Nephron progenitor cell (in vitro differentiated cells): ENCODE measurements at regions not wholly inside any gene's neighbourhood (a gene's known extent, or its start where the extent isn't known, plus 50 kb on each side); places are given as distances from the start of the nearest gene placed in this dataset.

Experiments used
- DNase-seq: peaks from one replicate; pipeline ENCODE4 v3.0.0; 2021
- H3K27ac Mint-ChIP-seq: 2 replicates; pipeline ENCODE4 v1.8.0; 2021; ENCODE audit warnings: mild to moderate bottlenecking, moderate library complexity, mixed read lengths
- H3K27me3 Mint-ChIP-seq: 2 replicates; pipeline ENCODE4 v1.8.0; 2021; ENCODE audit warnings: mild to moderate bottlenecking, low read depth, mixed read lengths; ENCODE audit not compliant: poor library complexity
- H3K36me3 Mint-ChIP-seq: 2 replicates; pipeline ENCODE4 v1.8.0; 2021; ENCODE audit warnings: low read depth, mixed read lengths
- H3K4me1 Mint-ChIP-seq: 2 replicates; pipeline ENCODE4 v1.8.0; 2021; ENCODE audit warnings: mixed read lengths
- H3K4me3 Mint-ChIP-seq: 2 replicates; pipeline ENCODE4 v1.8.0; 2021; ENCODE audit warnings: mild to moderate bottlenecking, moderate library complexity, mixed read lengths
- H3K9me3 Mint-ChIP-seq: 2 replicates; pipeline ENCODE4 v1.8.0; 2021; ENCODE audit warnings: mild to moderate bottlenecking, moderate library complexity, mixed read lengths
- CTCF ChIP-seq: fragments of 200-600 bp; sonication (generic); IDR thresholded peaks from 2 replicates; pipeline ENCODE4 v1.5.0; 2021; ENCODE audit warnings: antibody characterized with exemption

GRCh38 chr6:15930207-15930606 is 198.7 kb upstream of the MYLIP start:
- Mint-ChIP-seq H3K4me1 (no peaks in the 10 kb centered on the region), H3K4me3 (no peak overlapping the region), H3K36me3 (peaks cover 20% of the 10 kb centered on the region), H3K27me3 (no peaks in the 10 kb centered on the region), H3K27ac (no peak overlapping the region), H3K9me3 (peaks cover 60% of the 10 kb centered on the region)
- no peak for DNase-seq
- no peak for TF ChIP-seq CTCF

- TF ChIP-seq CTCF: no peak
- H3K27ac Mint-ChIP-seq: no peak overlapping the region
- peaks cover 59% of the 10 kb centered on the region for H3K9me3 Mint-ChIP-seq
- H3K4me3 Mint-ChIP-seq: no peak overlapping the region
- DNase-seq: no peak
- H3K27me3 Mint-ChIP-seq: no peaks in the 10 kb centered on the region
- peaks cover 20% of the 10 kb centered on the region for H3K36me3 Mint-ChIP-seq
- H3K4me1 Mint-ChIP-seq: no peaks in the 10 kb centered on the region
These were observed 199.2 kb upstream of the MYLIP start for GRCh38 chr6:15929685-15930084.

GRCh38 chr6:15927531-15928225 is 201.2 kb upstream of the MYLIP start:
- no peak for DNase-seq
- H3K4me3 Mint-ChIP-seq: no peak overlapping the region
- TF ChIP-seq CTCF: no peak
- H3K27ac Mint-ChIP-seq: no peak overlapping the region
- H3K36me3 Mint-ChIP-seq: peaks cover 20% of the 10 kb centered on the region
- no peaks in the 10 kb centered on the region for H3K27me3 Mint-ChIP-seq
- H3K4me1 Mint-ChIP-seq: no peaks in the 10 kb centered on the region
- H3K9me3 Mint-ChIP-seq: peaks cover 48% of the 10 kb centered on the region

- peaks cover 12% of the 10 kb centered on the region for H3K36me3 Mint-ChIP-seq
- no peaks in the 10 kb centered on the region for H3K4me1 Mint-ChIP-seq
- no peak for TF ChIP-seq CTCF
- no peak overlapping the region for H3K27ac Mint-ChIP-seq
- H3K9me3 Mint-ChIP-seq: peaks cover 34% of the 10 kb centered on the region
- H3K27me3 Mint-ChIP-seq: no peaks in the 10 kb centered on the region
- no peak for DNase-seq
- H3K4me3 Mint-ChIP-seq: no peak overlapping the region
These were observed 202.6 kb upstream of the MYLIP start for GRCh38 chr6:15926256-15926655.

GRCh38 chr6:15924893-15925292 is 204.0 kb upstream of the MYLIP start:
- no peak for TF ChIP-seq CTCF

More at GRCh38 chr6:15924893-15925292, 204.0 kb upstream of the MYLIP start:
- no peak for DNase-seq
- Mint-ChIP-seq H3K4me3 (no peak overlapping the region), H3K27ac (no peak overlapping the region), H3K36me3 (peaks cover 3% of the 10 kb centered on the region), H3K27me3 (no peaks in the 10 kb centered on the region), H3K4me1 (peaks cover 2% of the 10 kb centered on the region), H3K9me3 (peaks cover 22% of the 10 kb centered on the region)
